H1 (cell line): ENCODE measurements at regions not wholly inside any gene's neighbourhood (a gene's known extent, or its start where the extent isn't known, plus 50 kb on each side); places are given as distances from the start of the nearest gene placed in this dataset.

ENCODE experiments used
- ASH2L ChIP-seq: fragments of 200-600, 300-600 bp; sonication (generic); IDR thresholded peaks from one replicate; pipeline ENCODE4 v1.7.1; 2017; ENCODE audit warnings: low read length
- RBBP5 ChIP-seq: IDR thresholded peaks from 2 replicates; pipeline ENCODE4 v1.7.1; 2012; ENCODE audit warnings: low read depth, mild to moderate bottlenecking, inconsistent platforms, low read length, moderate library complexity, borderline replicate concordance
- RNF2 ChIP-seq: fragments of 200-900, 300-1000 bp; sonication (generic); IDR thresholded peaks from 2 replicates; pipeline ENCODE4 v1.7.1; 2016; ENCODE audit warnings: borderline replicate concordance, low read depth, mild to moderate bottlenecking, antibody characterized with exemption, low read length; ENCODE audit not compliant: poor library complexity, severe bottlenecking; ENCODE audit errors: missing control alignments
- SIN3A ChIP-seq, 2 experiments: IDR thresholded peaks in 1 of 2; conservative IDR thresholded peaks in 1 of 2; 2 replicates each; pipeline ENCODE4 v1.6.1; 2011 to 2012; ENCODE audit warnings: low read length in 2 of 2, improper control_type of control experiment in 1 of 2, low read depth in 1 of 2, mild to moderate bottlenecking in 1 of 2
- SP1 ChIP-seq: IDR thresholded peaks from 2 replicates; pipeline ENCODE4 v1.6.1; 2011; ENCODE audit warnings: low read depth, low read length
- SRF ChIP-seq: IDR thresholded peaks from 2 replicates; pipeline ENCODE4 v1.6.1; 2011; ENCODE audit warnings: mild to moderate bottlenecking, low read depth, low read length, moderate library complexity
- SUZ12 ChIP-seq: fragments of 200-600 bp; sonication (generic); IDR thresholded peaks from 2 replicates; pipeline ENCODE4 v1.6.1; 2012; ENCODE audit warnings: mild to moderate bottlenecking, inconsistent platforms, low read length, moderate library complexity, mixed read lengths
- TAF1 ChIP-seq: IDR thresholded peaks from 2 replicates; pipeline ENCODE4 v1.6.1; 2011; ENCODE audit warnings: mild to moderate bottlenecking, low read depth, low read length

GRCh38 chr21:28768753-28769152 is 223.9 kb downstream of the LTN1 start (continued):
- TF ChIP-seq SP1 (no peak), SIN3A (conservative IDR thresholded peaks at IDR 0.05 in 1 of 2, IDR thresholded peaks at IDR 0.05 in 1 of 2; ENCODE audit: low read depth in 1 of 2, low read length in 2 of 2) (no peak), ASH2L (no peak), SUZ12 (no peak), RNF2 (no peak), SRF (no peak), RBBP5 (no peak), TAF1 (no peak)
